ENCODE measurements at regions not wholly inside any gene's neighbourhood (a gene's known extent, or its start where the extent isn't known, plus 50 kb on each side); places are given as distances from the start of the nearest gene placed in this dataset.

DNA sequence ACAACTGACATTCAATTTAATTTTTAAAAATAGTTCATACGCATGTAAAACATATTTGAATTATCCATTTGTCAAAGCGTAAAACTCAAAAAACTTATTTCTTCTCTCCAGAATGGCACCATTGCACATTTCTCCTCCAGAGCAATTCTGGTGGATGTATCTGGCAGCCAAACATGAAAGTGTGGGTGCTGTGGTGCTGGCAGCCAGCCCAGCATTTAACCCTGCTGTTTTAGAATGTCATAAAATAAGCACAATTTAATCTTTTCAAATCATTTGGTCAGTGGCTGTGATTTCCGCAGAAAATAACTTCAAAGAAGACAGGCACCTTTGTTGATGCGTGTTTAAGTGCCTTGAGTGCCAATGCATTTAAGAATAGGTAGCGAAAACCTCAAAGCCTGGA, 302.7 kb upstream of the MEOX2 start:
- WGBS, result 68% methylated on average over 5 of the region's 5 CpGs
- H3K9me3 ChIP-seq, result no peaks in the 10 kb centered on the region

DNA sequence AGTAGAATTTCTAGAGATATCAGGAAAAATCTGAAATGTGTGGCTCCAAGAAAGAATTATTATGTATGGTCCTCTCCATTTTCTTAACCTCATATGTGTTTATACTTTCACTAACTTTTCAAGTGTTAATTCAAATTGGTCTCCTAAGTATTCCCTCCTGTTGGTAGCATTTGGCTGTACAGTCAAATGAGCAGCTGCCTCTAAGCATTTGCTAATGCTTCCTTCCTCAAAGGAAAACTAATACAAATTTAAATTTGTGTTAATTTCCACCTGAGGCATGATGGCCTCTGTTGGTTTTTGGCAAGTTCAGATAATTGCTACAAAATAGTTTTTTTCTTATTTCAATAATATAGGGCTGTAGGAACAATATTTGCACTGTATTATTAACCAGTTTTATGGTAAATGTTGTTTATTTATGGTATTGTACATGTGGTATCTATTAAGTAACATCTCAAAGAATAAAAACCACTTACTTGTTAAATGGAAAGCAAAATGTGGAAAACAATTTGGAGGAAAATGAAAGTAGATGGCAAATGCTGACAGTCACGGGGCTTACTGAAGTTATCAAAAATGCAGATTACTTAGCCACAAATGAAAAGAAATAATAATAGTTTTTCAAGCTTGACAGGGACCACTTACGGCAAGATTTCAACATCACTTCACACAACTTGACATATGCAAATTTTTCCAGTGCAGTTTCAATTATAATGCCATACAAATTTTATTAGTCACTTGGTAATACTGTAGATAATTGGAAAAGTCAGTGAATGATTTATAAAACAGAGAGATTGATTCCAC, 299.3 kb upstream of the MEOX2 start:
- no peaks in the 10 kb centered on the region for H3K36me3 ChIP-seq
- no peaks in the 10 kb centered on the region for H3K9me3 ChIP-seq
- TF ChIP-seq POLR2A (IDR thresholded peaks at IDR 0.05), result no peak
- no peak for TF ChIP-seq POLR2AphosphoS5 (IDR thresholded peaks at IDR 0.05)
- TF ChIP-seq, protein P1, sequence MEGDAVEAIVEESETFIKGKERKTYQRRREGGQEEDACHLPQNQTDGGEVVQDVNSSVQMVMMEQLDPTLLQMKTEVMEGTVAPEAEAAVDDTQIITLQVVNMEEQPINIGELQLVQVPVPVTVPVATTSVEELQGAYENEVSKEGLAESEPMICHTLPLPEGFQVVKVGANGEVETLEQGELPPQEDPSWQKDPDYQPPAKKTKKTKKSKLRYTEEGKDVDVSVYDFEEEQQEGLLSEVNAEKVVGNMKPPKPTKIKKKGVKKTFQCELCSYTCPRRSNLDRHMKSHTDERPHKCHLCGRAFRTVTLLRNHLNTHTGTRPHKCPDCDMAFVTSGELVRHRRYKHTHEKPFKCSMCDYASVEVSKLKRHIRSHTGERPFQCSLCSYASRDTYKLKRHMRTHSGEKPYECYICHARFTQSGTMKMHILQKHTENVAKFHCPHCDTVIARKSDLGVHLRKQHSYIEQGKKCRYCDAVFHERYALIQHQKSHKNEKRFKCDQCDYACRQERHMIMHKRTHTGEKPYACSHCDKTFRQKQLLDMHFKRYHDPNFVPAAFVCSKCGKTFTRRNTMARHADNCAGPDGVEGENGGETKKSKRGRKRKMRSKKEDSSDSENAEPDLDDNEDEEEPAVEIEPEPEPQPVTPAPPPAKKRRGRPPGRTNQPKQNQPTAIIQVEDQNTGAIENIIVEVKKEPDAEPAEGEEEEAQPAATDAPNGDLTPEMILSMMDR (IDR thresholded peaks at IDR 0.05), result no peak
- no peaks in the 10 kb centered on the region for H3K4me1 ChIP-seq (replicated peaks)
- WGBS, result 92% methylated on average over 2 of the region's 2 CpGs
- H3K27ac ChIP-seq, result no peak overlapping the region
- no peak overlapping the region for H3K4me3 ChIP-seq
- no peaks in the 10 kb centered on the region for H3K27me3 ChIP-seq (replicated peaks; ENCODE audit: insufficient read depth)
- intact Hi-C loops (cut with DNase I), result no loop called here
- DNase-seq (ENCODE audit: low spot score), result no peak

More for the DNA sequence above, 302.7 kb upstream of the MEOX2 start:
- H3K4me1 ChIP-seq (replicated peaks), result no peaks in the 10 kb centered on the region
- H3K27ac ChIP-seq, result no peak overlapping the region
- H3K27me3 ChIP-seq (replicated peaks; ENCODE audit: insufficient read depth), result no peaks in the 10 kb centered on the region
- TF ChIP-seq POLR2AphosphoS5 (IDR thresholded peaks at IDR 0.05) (no peak), POLR2A (IDR thresholded peaks at IDR 0.05) (no peak)
- TF ChIP-seq, protein P1 (IDR thresholded peaks at IDR 0.05), result no peak
- DNase-seq (ENCODE audit: low spot score), result no peak
- no peaks in the 10 kb centered on the region for H3K36me3 ChIP-seq
- H3K4me3 ChIP-seq, result no peak overlapping the region
- intact Hi-C loops (cut with DNase I), result no loop called here

DNA sequence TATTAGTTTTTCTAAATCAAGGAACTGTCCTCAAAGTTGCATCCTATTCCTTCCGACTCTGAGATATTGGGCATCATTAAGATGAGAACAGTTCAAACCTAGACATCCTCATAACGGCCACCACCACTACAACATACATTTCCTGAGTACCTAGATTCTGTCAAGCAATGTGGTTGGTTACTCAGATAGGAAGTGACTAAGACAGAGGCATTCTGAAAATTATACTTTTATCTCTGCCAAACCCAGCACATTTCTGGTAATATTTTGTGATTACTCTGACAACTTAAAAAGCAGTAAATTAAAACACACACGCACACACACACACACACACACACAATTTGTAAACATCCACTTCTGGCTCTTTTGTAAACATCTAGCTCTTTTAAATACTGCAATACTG, 291.2 kb upstream of the MEOX2 start:
- DNase-seq (ENCODE audit: low spot score), result no peak
- Histone ChIP-seq H3K9me3 (no peaks in the 10 kb centered on the region), H3K27me3 (replicated peaks; ENCODE audit: insufficient read depth) (no peaks in the 10 kb centered on the region), H3K36me3 (no peaks in the 10 kb centered on the region), H3K4me1 (replicated peaks) (no peaks in the 10 kb centered on the region), H3K4me3 (no peak overlapping the region), H3K27ac (no peak overlapping the region)
- TF ChIP-seq POLR2A (IDR thresholded peaks at IDR 0.05), result no peak
- TF ChIP-seq POLR2AphosphoS5 (IDR thresholded peaks at IDR 0.05), result no peak
- TF ChIP-seq, protein P1 (IDR thresholded peaks at IDR 0.05), result no peak
- WGBS, result 63% methylated on average over 3 of the region's 3 CpGs
- intact Hi-C loops (cut with DNase I), result no loop called here

DNA sequence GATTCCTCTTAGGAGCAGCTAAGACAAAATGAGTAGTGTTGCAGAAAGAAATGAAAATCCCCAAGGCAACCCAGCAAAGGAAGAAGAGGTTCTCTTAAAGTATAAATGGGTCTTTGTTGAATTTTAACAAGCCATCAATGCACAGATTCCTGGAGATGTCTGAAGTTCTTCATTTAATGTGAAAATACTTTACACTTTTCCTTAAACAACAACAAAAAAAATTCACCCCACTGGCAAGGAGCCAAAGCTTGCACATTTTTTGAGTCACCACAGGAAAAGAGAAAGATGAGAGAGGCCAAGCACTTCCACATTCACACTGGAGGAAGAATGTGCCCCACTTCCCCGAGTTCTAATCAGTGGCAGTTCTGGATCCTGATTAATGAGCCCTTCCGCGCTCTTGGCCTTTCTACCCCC, 286.4 kb upstream of the MEOX2 start:
- no peaks in the 10 kb centered on the region for H3K9me3 ChIP-seq
- TF ChIP-seq POLR2AphosphoS5 (IDR thresholded peaks at IDR 0.05) (no peak), POLR2A (IDR thresholded peaks at IDR 0.05) (no peak)
- TF ChIP-seq, protein P1 (IDR thresholded peaks at IDR 0.05), result no peak
- no peaks in the 10 kb centered on the region for H3K36me3 ChIP-seq
- no peaks in the 10 kb centered on the region for H3K27me3 ChIP-seq (replicated peaks; ENCODE audit: insufficient read depth)
- 59% methylated on average over 3 of the region's 3 CpGs for WGBS
- no peak overlapping the region for H3K27ac ChIP-seq
- H3K4me1 ChIP-seq (replicated peaks), result no peaks in the 10 kb centered on the region
- DNase-seq (ENCODE audit: low spot score), result no peak
- intact Hi-C loops (cut with DNase I), result no loop called here
- no peak overlapping the region for H3K4me3 ChIP-seq

DNA sequence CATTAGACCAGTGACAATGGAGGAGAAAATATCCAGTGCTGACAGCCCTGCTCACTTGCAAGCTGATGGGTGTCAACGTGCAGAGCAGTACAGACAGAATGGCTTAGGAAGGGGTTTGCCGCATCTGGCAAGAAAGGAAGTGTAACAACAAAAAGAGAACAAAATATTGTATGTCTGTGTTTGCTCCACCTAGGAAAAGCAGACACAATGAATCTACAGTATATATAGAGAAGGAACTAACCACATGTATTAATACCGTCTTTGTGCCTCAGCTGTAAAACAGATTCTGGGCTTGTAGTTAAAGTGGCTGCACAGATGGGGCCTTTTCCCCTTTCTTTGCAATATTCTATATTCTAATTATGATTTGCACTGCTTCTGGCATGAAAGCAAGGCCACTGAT, 281.1 kb upstream of the MEOX2 start:
- intact Hi-C loops (cut with DNase I), result no loop called here
- H3K9me3 ChIP-seq, result no peaks in the 10 kb centered on the region
- H3K4me1 ChIP-seq (replicated peaks), result no peaks in the 10 kb centered on the region
- WGBS, result 74% methylated on average over 3 of the region's 3 CpGs
- H3K36me3 ChIP-seq, result no peaks in the 10 kb centered on the region
- no peak overlapping the region for H3K27ac ChIP-seq
- DNase-seq (ENCODE audit: low spot score), result no peak
- TF ChIP-seq POLR2A (IDR thresholded peaks at IDR 0.05) (no peak), POLR2AphosphoS5 (IDR thresholded peaks at IDR 0.05) (no peak)
- TF ChIP-seq, protein P1 (IDR thresholded peaks at IDR 0.05), result no peak
- no peak overlapping the region for H3K4me3 ChIP-seq
- no peaks in the 10 kb centered on the region for H3K27me3 ChIP-seq (replicated peaks; ENCODE audit: insufficient read depth)

All from prostate gland (tissue), 2 donors.